ENCODE measurements at regions not wholly inside any gene's neighbourhood (a gene's known extent, or its start where the extent isn't known, plus 50 kb on each side); places are given as distances from the start of the nearest gene placed in this dataset.

- no peak for TF ChIP-seq CTCF (conservative IDR thresholded peaks at IDR 0.05; ENCODE audit: low read length)
- no peak for TF ChIP-seq EZH2phosphoT487 (IDR thresholded peaks at IDR 0.05; ENCODE audit: borderline replicate concordance, low read depth, low read length)
Observed at GRCh38 chr3:101941318-101942040, 92.2 kb downstream of the NFKBIZ start.
